ENCODE measurements at regions not wholly inside any gene's neighbourhood (a gene's known extent, or its start where the extent isn't known, plus 50 kb on each side); places are given as distances from the start of the nearest gene placed in this dataset.

DNA sequence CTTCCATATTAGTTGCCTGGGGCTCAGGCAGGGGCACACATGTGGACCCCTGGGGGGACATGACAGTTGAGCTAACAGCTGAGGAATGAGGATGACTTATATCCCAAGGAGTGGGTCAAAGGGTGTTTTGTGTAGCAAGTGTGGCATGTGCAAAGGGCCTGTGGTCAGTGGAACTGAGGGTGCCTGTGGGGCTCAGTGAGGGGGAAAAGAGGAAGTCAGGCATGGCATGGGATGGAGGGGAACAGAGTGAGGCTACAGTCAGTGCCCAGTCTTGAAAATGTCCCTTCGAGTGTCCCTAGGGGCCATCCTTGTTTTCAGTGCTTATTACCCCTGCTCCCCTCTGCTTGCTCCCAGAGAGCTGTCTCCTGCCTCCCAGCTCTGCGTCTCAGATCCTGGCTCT is 64.3 kb upstream of the CD99 start:
- H3K4me1 ChIP-seq (ENCODE audit: control insufficient read depth in 1 of 2, insufficient read depth in 2 of 2, low read depth in 1 of 2, low read length in 1 of 2), result no peaks in the 10 kb centered on the region
- H3K9me2 ChIP-seq, result no peaks in the 10 kb centered on the region
- 56% methylated on average over 2 of the region's 2 CpGs for WGBS (ENCODE audit: low lambda C conversion rate)
- H2AFZ ChIP-seq (ENCODE audit: low read depth), result no peak overlapping the region
- no peaks in the 10 kb centered on the region for H4K20me1 ChIP-seq (ENCODE audit: insufficient read depth)
- no peak for DNase-seq
- H3K9me3 ChIP-seq, result no peaks in the 10 kb centered on the region
- no peaks in the 10 kb centered on the region for H3K27me3 ChIP-seq (ENCODE audit: insufficient read depth)
- H3K36me3 ChIP-seq (replicated peaks in 1 of 2; ENCODE audit: control insufficient read depth in 1 of 2, insufficient read depth in 2 of 2, low read length in 1 of 2), result peaks cover 2 to 12% of the 10 kb centered on the region in 2 experiments
- ChIA-PET CTCF (no interaction called here), POLR2A (no interaction called here)
- no peak overlapping the region for H3K9ac ChIP-seq
- H3K4me2 ChIP-seq, result no peak overlapping the region
- no peak overlapping the region for H3K27ac ChIP-seq (ENCODE audit: low read depth in 2 of 2, low read length in 1 of 2)
- no peak overlapping the region for H3K4me3 ChIP-seq (ENCODE audit: low read depth in 2 of 2, low read length in 1 of 2)
- no peaks in the 10 kb centered on the region for H3K79me2 ChIP-seq (ENCODE audit: insufficient read depth)
- H3F3A ChIP-seq (replicated peaks; ENCODE audit: insufficient read depth), result no peaks in the 10 kb centered on the region
- TF ChIP-seq FOXJ3 (CRISPR knock-in tag; IDR thresholded peaks at IDR 0.05) (no peak), MXI1 (IDR thresholded peaks at IDR 0.05; ENCODE audit: low read depth, low read length) (no peak), POLR2AphosphoS5 (IDR thresholded peaks at IDR 0.05; ENCODE audit: low read depth, low read length) (no peak), RAD21 (IDR thresholded peaks at IDR 0.05; ENCODE audit: low read length) (no peak), SMC3 (IDR thresholded peaks at IDR 0.05; ENCODE audit: low read depth, low read length) (no peak), RFX5 (IDR thresholded peaks at IDR 0.05; ENCODE audit: low read length) (no peak), NRF1 (IDR thresholded peaks at IDR 0.05; ENCODE audit: low read depth, low read length) (no peak), ELF1 (IDR thresholded peaks at IDR 0.05) (no peak), NFIC (IDR thresholded peaks at IDR 0.05; ENCODE audit: borderline replicate concordance) (no peak), SIN3A (IDR thresholded peaks at IDR 0.05; ENCODE audit: borderline replicate concordance, low read depth, low read length) (no peak), RXRA (IDR thresholded peaks at IDR 0.05; ENCODE audit: borderline replicate concordance, low read depth) (no peak), TEAD4 (IDR thresholded peaks at IDR 0.05; ENCODE audit: borderline replicate concordance, insufficient read depth) (no peak), GATA2 (CRISPR knock-in tag; IDR thresholded peaks at IDR 0.05) (no peak)
- TF ChIP-seq, protein P1, sequence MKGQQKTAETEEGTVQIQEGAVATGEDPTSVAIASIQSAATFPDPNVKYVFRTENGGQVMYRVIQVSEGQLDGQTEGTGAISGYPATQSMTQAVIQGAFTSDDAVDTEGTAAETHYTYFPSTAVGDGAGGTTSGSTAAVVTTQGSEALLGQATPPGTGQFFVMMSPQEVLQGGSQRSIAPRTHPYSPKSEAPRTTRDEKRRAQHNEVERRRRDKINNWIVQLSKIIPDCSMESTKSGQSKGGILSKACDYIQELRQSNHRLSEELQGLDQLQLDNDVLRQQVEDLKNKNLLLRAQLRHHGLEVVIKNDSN (IDR thresholded peaks at IDR 0.05; ENCODE audit: borderline replicate concordance, low read depth), result no peak
- TF ChIP-seq, protein P2, sequence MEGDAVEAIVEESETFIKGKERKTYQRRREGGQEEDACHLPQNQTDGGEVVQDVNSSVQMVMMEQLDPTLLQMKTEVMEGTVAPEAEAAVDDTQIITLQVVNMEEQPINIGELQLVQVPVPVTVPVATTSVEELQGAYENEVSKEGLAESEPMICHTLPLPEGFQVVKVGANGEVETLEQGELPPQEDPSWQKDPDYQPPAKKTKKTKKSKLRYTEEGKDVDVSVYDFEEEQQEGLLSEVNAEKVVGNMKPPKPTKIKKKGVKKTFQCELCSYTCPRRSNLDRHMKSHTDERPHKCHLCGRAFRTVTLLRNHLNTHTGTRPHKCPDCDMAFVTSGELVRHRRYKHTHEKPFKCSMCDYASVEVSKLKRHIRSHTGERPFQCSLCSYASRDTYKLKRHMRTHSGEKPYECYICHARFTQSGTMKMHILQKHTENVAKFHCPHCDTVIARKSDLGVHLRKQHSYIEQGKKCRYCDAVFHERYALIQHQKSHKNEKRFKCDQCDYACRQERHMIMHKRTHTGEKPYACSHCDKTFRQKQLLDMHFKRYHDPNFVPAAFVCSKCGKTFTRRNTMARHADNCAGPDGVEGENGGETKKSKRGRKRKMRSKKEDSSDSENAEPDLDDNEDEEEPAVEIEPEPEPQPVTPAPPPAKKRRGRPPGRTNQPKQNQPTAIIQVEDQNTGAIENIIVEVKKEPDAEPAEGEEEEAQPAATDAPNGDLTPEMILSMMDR (IDR thresholded peaks at IDR 0.05), result no peak
- TF ChIP-seq, protein P3, sequence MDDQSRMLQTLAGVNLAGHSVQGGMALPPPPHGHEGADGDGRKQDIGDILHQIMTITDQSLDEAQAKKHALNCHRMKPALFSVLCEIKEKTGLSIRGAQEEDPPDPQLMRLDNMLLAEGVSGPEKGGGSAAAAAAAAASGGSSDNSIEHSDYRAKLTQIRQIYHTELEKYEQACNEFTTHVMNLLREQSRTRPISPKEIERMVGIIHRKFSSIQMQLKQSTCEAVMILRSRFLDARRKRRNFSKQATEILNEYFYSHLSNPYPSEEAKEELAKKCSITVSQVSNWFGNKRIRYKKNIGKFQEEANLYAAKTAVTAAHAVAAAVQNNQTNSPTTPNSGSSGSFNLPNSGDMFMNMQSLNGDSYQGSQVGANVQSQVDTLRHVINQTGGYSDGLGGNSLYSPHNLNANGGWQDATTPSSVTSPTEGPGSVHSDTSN (IDR thresholded peaks at IDR 0.05), result no peak

DNA sequence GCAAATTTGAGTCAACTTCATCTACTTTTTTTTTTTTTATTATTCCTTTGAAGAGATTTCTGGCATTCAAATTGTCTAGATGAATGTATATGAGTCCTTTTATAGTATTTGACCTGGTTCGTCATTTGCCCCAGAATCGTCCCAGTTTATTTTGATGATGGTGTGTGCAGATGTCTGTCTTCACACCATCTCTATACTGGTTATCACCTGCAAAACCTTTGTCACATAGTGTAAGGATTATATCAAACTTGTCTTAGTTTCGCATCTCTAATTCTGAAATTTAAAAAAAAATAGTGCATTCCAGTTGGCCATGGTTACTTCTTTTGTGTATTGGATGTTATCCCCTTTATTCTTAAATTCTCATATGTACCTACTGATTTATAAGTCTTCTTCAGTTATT is 70.5 kb upstream of the CD99 start:
- 55% methylated on average over 3 of the region's 3 CpGs for WGBS (ENCODE audit: low lambda C conversion rate)
- TF ChIP-seq MXI1 (IDR thresholded peaks at IDR 0.05; ENCODE audit: low read depth, low read length) (no peak), FOXM1 (IDR thresholded peaks at IDR 0.05; ENCODE audit: low read depth) (no peak), RAD21 (IDR thresholded peaks at IDR 0.05; ENCODE audit: low read length) (no peak), FOSL2 (IDR thresholded peaks at IDR 0.05; ENCODE audit: borderline replicate concordance, low read depth) (no peak), TAF1 (IDR thresholded peaks at IDR 0.05; ENCODE audit: borderline replicate concordance, low read depth, low read length) (no peak), RXRA (IDR thresholded peaks at IDR 0.05; ENCODE audit: borderline replicate concordance, low read depth) (no peak)
- TF ChIP-seq, protein P4, sequence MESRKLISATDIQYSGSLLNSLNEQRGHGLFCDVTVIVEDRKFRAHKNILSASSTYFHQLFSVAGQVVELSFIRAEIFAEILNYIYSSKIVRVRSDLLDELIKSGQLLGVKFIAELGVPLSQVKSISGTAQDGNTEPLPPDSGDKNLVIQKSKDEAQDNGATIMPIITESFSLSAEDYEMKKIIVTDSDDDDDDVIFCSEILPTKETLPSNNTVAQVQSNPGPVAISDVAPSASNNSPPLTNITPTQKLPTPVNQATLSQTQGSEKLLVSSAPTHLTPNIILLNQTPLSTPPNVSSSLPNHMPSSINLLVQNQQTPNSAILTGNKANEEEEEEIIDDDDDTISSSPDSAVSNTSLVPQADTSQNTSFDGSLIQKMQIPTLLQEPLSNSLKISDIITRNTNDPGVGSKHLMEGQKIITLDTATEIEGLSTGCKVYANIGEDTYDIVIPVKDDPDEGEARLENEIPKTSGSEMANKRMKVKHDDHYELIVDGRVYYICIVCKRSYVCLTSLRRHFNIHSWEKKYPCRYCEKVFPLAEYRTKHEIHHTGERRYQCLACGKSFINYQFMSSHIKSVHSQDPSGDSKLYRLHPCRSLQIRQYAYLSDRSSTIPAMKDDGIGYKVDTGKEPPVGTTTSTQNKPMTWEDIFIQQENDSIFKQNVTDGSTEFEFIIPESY (IDR thresholded peaks at IDR 0.05; ENCODE audit: borderline replicate concordance, low read depth), result no peak
- Histone ChIP-seq H3K4me3 (ENCODE audit: low read depth in 2 of 2, low read length in 1 of 2) (no peak overlapping the region), H3K27me3 (ENCODE audit: insufficient read depth) (no peaks in the 10 kb centered on the region), H3F3A (replicated peaks; ENCODE audit: insufficient read depth) (no peaks in the 10 kb centered on the region), H3K9me3 (no peaks in the 10 kb centered on the region), H3K4me2 (no peak overlapping the region), H3K79me2 (ENCODE audit: insufficient read depth) (no peaks in the 10 kb centered on the region), H4K20me1 (ENCODE audit: insufficient read depth) (no peaks in the 10 kb centered on the region), H3K9ac (no peak overlapping the region), H2AFZ (ENCODE audit: low read depth) (no peak overlapping the region), H3K27ac (ENCODE audit: low read depth in 2 of 2, low read length in 1 of 2) (no peak overlapping the region), H3K4me1 (ENCODE audit: control insufficient read depth in 1 of 2, insufficient read depth in 2 of 2, low read depth in 1 of 2, low read length in 1 of 2) (no peaks in the 10 kb centered on the region), H3K9me2 (no peaks in the 10 kb centered on the region), H3K36me3 (replicated peaks in 1 of 2; ENCODE audit: control insufficient read depth in 1 of 2, insufficient read depth in 2 of 2, low read length in 1 of 2) (peaks cover 2 to 24% of the 10 kb centered on the region in 2 experiments)
- ChIA-PET POLR2A (no interaction called here), CTCF (no interaction called here)
- no peak for DNase-seq
